ENCODE measurements at regions not wholly inside any gene's neighbourhood (a gene's known extent, or its start where the extent isn't known, plus 50 kb on each side); places are given as distances from the start of the nearest gene placed in this dataset.

DNA sequence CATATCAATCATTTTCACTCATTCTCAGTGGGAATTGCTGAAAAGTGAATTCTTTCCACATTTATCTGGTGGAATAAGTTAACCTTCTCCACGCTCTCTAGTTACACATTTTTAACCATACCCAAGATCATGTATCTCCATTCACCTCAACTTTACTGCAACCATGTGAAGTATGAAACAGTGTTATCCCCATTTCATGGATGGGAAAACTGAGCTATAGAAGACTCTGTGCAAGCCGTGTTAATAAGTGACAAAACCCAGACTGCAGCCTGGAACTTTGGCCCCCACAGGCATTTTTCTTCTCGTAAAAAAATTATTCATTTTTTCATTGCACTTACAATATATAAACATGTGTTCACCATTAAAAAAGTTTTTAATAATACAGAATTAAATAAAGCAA lies 82.4 kb upstream of the CCND2 start:
- TF ChIP-seq POLR2A (IDR thresholded peaks at IDR 0.05; ENCODE audit: low read length) (no peak), GATA1 (IDR thresholded peaks at IDR 0.05; ENCODE audit: low read depth, low read length) (no peak)

Data from erythroblast (primary cell).